ENCODE measurements at regions not wholly inside any gene's neighbourhood (a gene's known extent, or its start where the extent isn't known, plus 50 kb on each side); places are given as distances from the start of the nearest gene placed in this dataset.

DNA sequence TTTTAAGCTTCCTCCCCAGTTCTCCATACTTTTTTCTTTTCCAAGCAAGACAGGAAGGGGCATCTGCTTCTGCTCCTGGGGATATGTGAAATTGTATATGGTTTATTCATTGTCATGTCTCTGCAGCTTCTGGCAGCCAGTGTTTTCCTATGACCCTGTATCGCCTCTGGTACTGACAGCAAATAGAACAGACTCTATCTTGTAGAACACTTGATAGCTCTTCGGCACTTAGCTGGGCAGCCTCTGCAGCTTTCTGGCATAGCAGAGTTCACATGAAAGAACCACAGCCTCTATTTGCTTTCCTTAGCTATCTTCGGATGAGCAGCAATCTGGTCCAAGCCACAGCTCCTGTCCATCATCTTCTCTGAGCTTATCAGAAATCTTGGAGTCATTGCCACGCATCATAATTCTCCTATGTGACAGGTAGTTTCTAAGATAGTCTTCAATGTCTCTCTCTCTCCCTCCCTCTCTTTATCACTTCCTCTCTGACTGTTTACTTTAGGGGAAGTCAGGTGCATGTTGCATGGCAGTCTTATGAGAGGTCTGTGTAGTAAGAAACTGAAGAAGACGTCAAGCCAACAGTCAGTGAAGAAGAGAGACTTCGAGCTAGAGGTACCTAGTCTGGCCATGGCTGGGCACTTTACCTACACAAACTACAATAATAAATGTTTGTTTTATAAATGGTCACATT, 627.7 kb upstream of the CDH2 start:
- no peaks in the 10 kb centered on the region for H3K4me1 ChIP-seq (ENCODE audit: control insufficient read depth in 1 of 2, insufficient read depth in 2 of 2, low read length in 2 of 2)
- H3K9me3 ChIP-seq (ENCODE audit: control insufficient read depth in 1 of 2, low read length in 2 of 2) = no peaks in the 10 kb centered on the region
- no peak overlapping the region for H3K27ac ChIP-seq (ENCODE audit: low read length)
- no peak overlapping the region for H3K4me3 ChIP-seq (ENCODE audit: low read depth in 1 of 2, low read length in 2 of 2)
- H3K36me3 ChIP-seq (ENCODE audit: control insufficient read depth in 1 of 2, insufficient read depth in 2 of 2, low read length in 2 of 2) = no peaks in the 10 kb centered on the region
- H3K27me3 ChIP-seq (ENCODE audit: low read depth, low read length) = no peaks in the 10 kb centered on the region

DNA sequence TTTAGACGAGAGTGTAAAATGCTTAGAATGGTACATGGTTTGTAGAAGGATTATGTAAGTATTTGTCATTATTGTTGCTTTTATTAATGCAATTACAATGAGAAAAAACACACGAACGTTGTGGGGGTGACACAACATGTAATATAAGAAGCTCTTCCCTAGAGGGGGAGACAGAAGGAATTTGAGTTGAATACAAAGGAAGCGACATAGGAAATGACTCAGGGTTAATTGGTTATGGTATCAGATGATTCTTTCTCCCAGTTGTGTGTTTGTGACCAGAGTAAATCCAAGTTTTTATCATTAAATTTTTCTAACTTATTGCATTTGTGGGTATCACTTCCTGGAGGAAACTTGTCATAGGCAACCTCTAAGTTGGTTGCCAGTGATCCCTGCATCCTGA, 625.6 kb upstream of the CDH2 start:
- H3K27ac ChIP-seq (ENCODE audit: low read length) = no peak overlapping the region
- no peaks in the 10 kb centered on the region for H3K27me3 ChIP-seq (ENCODE audit: low read depth, low read length)
- no peaks in the 10 kb centered on the region for H3K36me3 ChIP-seq (ENCODE audit: control insufficient read depth in 1 of 2, insufficient read depth in 2 of 2, low read length in 2 of 2)

DNA sequence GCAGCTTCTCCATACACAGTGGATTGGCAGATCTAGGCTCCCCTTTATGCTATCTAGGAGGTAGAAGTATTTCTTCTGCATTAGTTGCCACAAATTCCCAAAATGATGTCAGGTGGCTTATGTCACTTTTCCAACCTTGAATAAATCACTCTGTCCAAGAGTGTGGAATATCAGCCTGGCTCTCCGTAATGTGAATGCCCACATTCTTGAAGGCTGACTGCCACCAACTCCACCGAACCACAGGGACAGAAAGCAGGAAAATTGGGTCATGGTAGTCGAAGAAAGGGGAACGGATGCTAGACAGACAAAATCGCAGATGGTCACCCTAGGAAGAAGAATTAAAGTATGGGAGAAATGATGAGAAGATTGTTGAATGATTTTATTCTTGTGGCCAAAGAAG, 624.9 kb upstream of the CDH2 start:
- Histone ChIP-seq H3K9me3 (ENCODE audit: control insufficient read depth in 1 of 2, low read length in 2 of 2) (no peaks in the 10 kb centered on the region), H3K36me3 (ENCODE audit: control insufficient read depth in 1 of 2, insufficient read depth in 2 of 2, low read length in 2 of 2) (no peaks in the 10 kb centered on the region), H3K4me1 (ENCODE audit: control insufficient read depth in 1 of 2, insufficient read depth in 2 of 2, low read length in 2 of 2) (no peaks in the 10 kb centered on the region), H3K27ac (ENCODE audit: low read length) (no peak overlapping the region), H3K4me3 (ENCODE audit: low read depth in 1 of 2, low read length in 2 of 2) (no peak overlapping the region), H3K27me3 (ENCODE audit: low read depth, low read length) (no peaks in the 10 kb centered on the region)

More for the DNA sequence above, 625.6 kb upstream of the CDH2 start:
- H3K4me3 ChIP-seq (ENCODE audit: low read depth in 1 of 2, low read length in 2 of 2) = no peak overlapping the region
- no peaks in the 10 kb centered on the region for H3K4me1 ChIP-seq (ENCODE audit: control insufficient read depth in 1 of 2, insufficient read depth in 2 of 2, low read length in 2 of 2)
- no peaks in the 10 kb centered on the region for H3K9me3 ChIP-seq (ENCODE audit: control insufficient read depth in 1 of 2, low read length in 2 of 2)

DNA sequence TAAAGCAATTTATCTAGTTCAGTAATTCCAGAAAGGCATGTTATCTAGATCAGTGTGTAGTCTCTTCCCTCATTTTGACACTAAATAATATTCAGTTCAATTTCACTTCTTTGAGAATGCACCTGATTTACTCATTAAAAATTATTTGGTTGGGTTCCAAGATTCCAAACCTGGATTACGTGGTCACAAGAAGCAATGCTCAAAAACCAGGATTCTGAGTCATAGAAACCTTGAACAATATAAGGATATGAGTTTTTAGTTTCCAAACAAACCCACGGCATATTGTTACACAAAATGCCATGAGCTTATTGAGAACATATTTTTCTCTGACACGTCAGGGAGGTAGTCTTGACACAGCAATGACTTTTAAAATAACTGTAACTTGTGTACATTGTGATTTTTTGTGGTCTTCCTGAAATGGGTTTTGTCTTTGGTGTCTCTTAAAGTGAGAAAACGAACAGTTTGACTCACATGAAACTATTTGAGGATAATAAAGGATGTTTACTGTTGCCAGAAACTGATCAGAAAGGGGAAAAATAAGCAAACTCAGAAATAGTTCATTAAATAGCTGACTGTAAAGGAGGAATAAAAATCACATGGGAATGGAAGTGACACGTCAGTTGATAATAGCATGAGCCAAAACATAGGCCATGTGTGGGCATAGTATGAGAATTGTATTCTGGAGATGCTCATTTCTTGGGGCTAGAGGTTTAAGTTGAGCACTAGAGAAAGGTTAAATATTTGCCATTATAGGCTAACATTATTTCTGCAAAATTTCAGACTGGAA, 617.7 kb upstream of the CDH2 start:
- Histone ChIP-seq H3K9me3 (ENCODE audit: control insufficient read depth in 1 of 2, low read length in 2 of 2) (no peaks in the 10 kb centered on the region), H3K4me3 (ENCODE audit: low read depth in 1 of 2, low read length in 2 of 2) (no peak overlapping the region), H3K27me3 (ENCODE audit: low read depth, low read length) (no peaks in the 10 kb centered on the region), H3K27ac (ENCODE audit: low read length) (no peak overlapping the region), H3K36me3 (ENCODE audit: control insufficient read depth in 1 of 2, insufficient read depth in 2 of 2, low read length in 2 of 2) (no peaks in the 10 kb centered on the region), H3K4me1 (ENCODE audit: control insufficient read depth in 1 of 2, insufficient read depth in 2 of 2, low read length in 2 of 2) (no peaks in the 10 kb centered on the region)

DNA sequence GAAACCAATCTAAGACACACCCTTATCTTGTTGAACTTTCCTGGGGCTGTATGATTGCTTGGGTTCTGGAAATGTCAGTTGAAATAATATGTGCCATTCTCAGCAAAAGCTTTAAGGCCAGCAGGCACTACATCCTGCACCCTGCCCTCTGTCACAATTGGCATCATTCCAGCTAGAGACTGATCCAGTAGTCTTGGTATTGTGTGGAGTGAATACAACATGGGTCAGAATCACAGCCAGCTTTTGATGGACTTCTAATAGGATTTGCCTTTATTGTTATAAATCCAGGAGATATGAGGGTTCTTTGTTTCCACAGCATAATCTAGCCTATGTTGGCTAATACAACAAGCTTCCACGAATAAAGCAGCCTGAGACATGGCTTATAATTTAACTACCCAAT, 617.0 kb upstream of the CDH2 start:
- no peak overlapping the region for H3K4me3 ChIP-seq (ENCODE audit: low read depth in 1 of 2, low read length in 2 of 2)
- no peaks in the 10 kb centered on the region for H3K9me3 ChIP-seq (ENCODE audit: control insufficient read depth in 1 of 2, low read length in 2 of 2)
- H3K27ac ChIP-seq (ENCODE audit: low read length) = no peak overlapping the region
- H3K4me1 ChIP-seq (ENCODE audit: control insufficient read depth in 1 of 2, insufficient read depth in 2 of 2, low read length in 2 of 2) = no peaks in the 10 kb centered on the region
- H3K36me3 ChIP-seq (ENCODE audit: control insufficient read depth in 1 of 2, insufficient read depth in 2 of 2, low read length in 2 of 2) = no peaks in the 10 kb centered on the region
- H3K27me3 ChIP-seq (ENCODE audit: low read depth, low read length) = no peaks in the 10 kb centered on the region

DNA sequence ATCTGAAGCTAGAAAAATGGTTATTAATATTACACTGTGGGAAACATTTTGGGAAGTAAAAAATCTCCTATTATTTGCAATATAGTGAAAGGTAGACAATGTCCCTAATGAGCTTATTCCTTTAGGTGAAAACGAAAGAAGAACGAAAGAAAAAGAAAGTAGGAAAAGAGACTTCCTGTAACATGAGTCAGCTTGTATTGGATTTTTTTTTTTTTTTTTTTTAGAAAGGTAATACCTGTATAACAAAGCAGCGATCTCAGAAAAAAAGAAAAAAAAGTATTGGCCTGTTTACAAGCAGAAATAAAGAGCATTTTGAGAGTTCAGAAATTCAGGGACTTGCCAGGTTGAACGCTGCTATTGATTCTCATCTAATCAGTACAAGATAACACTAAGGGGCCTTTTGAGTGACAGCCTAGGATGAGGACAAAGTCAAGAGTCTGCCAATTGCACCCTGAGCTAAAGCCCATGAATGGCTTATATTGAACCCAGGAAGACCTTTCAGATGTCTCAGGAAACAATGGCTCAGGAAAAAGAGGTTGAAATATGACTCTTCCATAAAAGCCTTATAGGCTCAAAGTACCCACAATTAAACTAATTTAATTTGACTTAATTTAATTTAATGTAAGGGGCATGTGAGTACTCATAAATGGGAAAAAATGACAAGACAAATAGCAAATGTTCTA, 615.6 kb upstream of the CDH2 start:
- no peaks in the 10 kb centered on the region for H3K36me3 ChIP-seq (ENCODE audit: control insufficient read depth in 1 of 2, insufficient read depth in 2 of 2, low read length in 2 of 2)
- H3K27ac ChIP-seq (ENCODE audit: low read length) = no peak overlapping the region
- H3K4me1 ChIP-seq (ENCODE audit: control insufficient read depth in 1 of 2, insufficient read depth in 2 of 2, low read length in 2 of 2) = no peaks in the 10 kb centered on the region
- no peak overlapping the region for H3K4me3 ChIP-seq (ENCODE audit: low read depth in 1 of 2, low read length in 2 of 2)
- H3K27me3 ChIP-seq (ENCODE audit: low read depth, low read length) = no peaks in the 10 kb centered on the region
- H3K9me3 ChIP-seq (ENCODE audit: control insufficient read depth in 1 of 2, low read length in 2 of 2) = no peaks in the 10 kb centered on the region

DNA sequence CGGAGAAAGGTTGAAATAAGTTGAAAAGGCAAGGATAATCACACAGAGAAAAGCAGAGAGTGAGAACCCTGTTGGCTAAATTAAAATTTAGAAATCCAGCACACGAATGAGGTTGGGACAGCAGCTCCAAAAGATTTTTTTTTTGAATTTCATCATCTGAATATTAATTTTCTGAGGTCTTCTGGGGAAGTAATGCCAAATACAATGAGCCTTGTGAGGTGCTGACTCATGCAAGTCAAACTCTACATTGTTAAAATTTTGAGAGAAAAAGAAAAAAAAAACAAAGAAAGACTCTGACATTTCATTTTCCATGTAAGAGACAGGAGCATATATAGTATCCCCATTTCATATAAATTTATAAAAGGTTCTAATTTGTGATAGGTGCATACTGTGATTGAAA, 614.2 kb upstream of the CDH2 start:
- H3K9me3 ChIP-seq (ENCODE audit: control insufficient read depth in 1 of 2, low read length in 2 of 2) = no peaks in the 10 kb centered on the region
- H3K4me1 ChIP-seq (ENCODE audit: control insufficient read depth in 1 of 2, insufficient read depth in 2 of 2, low read length in 2 of 2) = no peaks in the 10 kb centered on the region
- H3K27me3 ChIP-seq (ENCODE audit: low read depth, low read length) = no peaks in the 10 kb centered on the region
- H3K36me3 ChIP-seq (ENCODE audit: control insufficient read depth in 1 of 2, insufficient read depth in 2 of 2, low read length in 2 of 2) = no peaks in the 10 kb centered on the region
- H3K27ac ChIP-seq (ENCODE audit: low read length) = no peak overlapping the region
- no peak overlapping the region for H3K4me3 ChIP-seq (ENCODE audit: low read depth in 1 of 2, low read length in 2 of 2)

DNA sequence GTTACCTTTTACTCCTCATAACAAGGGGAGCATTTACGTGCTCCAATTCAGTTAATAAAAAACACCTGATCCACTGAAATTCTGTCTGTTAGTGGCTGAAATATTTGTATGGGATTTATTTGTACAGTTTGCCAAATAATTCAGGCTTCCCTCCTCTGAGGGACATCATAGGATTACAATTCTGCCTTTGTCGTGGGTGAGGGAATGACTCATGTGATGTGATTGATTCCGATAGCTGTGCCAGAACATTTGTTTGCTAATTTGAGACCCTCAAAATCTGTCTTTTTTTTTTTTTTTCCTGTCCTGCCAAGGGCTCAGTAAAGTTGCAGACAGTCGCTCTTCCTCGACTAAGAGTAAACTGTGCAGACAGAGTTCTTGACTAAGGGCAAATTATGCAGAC, 612.6 kb upstream of the CDH2 start:
- no peaks in the 10 kb centered on the region for H3K9me3 ChIP-seq (ENCODE audit: control insufficient read depth in 1 of 2, low read length in 2 of 2)
- H3K4me3 ChIP-seq (ENCODE audit: low read depth in 1 of 2, low read length in 2 of 2) = no peak overlapping the region
- no peaks in the 10 kb centered on the region for H3K27me3 ChIP-seq (ENCODE audit: low read depth, low read length)

DNA sequence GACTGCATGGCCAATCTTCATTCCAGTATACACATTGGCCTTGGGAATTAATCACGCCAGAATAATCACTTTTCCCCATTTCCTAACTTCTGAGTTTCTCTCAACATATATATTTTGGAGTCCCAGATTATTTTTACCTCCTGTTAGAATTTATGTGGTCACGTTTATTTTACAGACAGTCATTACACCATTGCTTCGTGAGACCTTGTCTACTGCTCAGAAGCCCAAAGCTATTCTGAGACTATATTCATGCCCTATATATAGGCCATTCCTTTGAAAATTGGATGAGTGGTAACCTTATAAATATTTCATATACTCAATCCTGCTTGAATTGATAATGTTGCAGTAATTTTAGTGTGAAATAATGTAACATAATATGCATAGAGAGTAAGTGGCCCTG, 610.0 kb upstream of the CDH2 start:
- Histone ChIP-seq H3K36me3 (ENCODE audit: control insufficient read depth in 1 of 2, insufficient read depth in 2 of 2, low read length in 2 of 2) (no peaks in the 10 kb centered on the region), H3K9me3 (ENCODE audit: control insufficient read depth in 1 of 2, low read length in 2 of 2) (no peaks in the 10 kb centered on the region), H3K4me1 (ENCODE audit: control insufficient read depth in 1 of 2, insufficient read depth in 2 of 2, low read length in 2 of 2) (no peaks in the 10 kb centered on the region), H3K27me3 (ENCODE audit: low read depth, low read length) (no peaks in the 10 kb centered on the region), H3K4me3 (ENCODE audit: low read depth in 1 of 2, low read length in 2 of 2) (no peak overlapping the region), H3K27ac (ENCODE audit: low read length) (no peak overlapping the region)

More for the DNA sequence above, 612.6 kb upstream of the CDH2 start:
- H3K4me1 ChIP-seq (ENCODE audit: control insufficient read depth in 1 of 2, insufficient read depth in 2 of 2, low read length in 2 of 2) = no peaks in the 10 kb centered on the region
- no peak overlapping the region for H3K27ac ChIP-seq (ENCODE audit: low read length)
- no peaks in the 10 kb centered on the region for H3K36me3 ChIP-seq (ENCODE audit: control insufficient read depth in 1 of 2, insufficient read depth in 2 of 2, low read length in 2 of 2)

DNA sequence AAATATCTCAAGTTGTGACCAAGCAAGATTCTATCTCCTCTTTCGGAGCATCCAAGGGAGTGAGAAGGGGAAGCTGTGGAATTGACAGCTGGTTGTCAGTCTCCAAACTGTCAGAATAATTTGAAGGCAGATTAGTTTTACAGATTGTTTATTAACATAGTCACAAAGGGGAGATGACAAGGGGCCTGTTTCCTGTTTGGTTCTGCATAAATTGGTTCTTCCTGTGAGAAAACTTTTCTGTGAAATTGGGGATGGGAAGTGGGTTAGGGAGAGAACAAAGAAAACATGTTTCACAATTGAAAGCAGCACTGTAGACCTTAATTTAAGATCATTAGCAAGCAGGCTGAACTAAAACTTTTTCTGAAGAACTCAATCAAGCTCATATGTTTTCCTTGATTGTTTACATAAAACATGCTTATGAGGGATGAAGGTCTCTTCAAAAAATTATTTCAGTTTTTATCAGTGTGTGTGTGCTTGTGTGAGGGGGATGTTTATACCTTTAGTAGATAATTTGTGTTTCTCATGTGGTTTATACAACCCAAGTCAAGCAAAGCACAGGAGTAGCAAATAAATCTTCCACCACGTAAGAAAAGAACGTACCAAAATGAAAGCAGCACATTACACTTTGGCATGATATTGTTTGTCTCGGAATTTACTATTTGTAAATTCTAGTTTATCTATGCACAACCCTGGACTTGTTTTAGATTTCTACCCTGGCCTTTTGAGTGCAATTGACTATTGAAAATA, 604.9 kb upstream of the CDH2 start:
- Histone ChIP-seq H3K9me3 (ENCODE audit: control insufficient read depth in 1 of 2, low read length in 2 of 2) (no peaks in the 10 kb centered on the region), H3K4me1 (ENCODE audit: control insufficient read depth in 1 of 2, insufficient read depth in 2 of 2, low read length in 2 of 2) (no peaks in the 10 kb centered on the region), H3K27ac (ENCODE audit: low read length) (no peak overlapping the region), H3K27me3 (ENCODE audit: low read depth, low read length) (no peaks in the 10 kb centered on the region), H3K4me3 (ENCODE audit: low read depth in 1 of 2, low read length in 2 of 2) (no peak overlapping the region), H3K36me3 (ENCODE audit: control insufficient read depth in 1 of 2, insufficient read depth in 2 of 2, low read length in 2 of 2) (no peaks in the 10 kb centered on the region)

DNA sequence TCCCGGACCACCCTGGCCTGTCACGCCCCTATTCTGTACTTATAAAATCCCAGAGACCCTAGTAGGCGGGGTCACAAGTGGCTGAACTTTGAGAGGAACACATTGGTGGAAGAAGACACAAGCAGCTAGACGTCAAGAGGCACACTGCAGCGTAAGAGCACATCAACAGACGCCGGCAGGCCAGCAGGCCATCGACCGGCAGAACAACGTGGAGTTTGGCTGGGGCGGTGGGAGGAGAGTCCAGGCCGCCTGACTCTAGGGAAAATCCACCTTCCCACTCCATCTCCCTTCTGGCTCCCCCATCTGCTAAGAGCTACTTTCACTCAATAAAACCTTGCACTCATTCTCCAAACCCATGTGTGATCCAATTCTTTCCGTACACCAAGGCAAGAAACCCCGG, 601.8 kb upstream of the CDH2 start:
- Histone ChIP-seq H3K4me1 (ENCODE audit: control insufficient read depth in 1 of 2, insufficient read depth in 2 of 2, low read length in 2 of 2) (no peaks in the 10 kb centered on the region), H3K27me3 (ENCODE audit: low read depth, low read length) (no peaks in the 10 kb centered on the region), H3K27ac (ENCODE audit: low read length) (no peak overlapping the region), H3K4me3 (ENCODE audit: low read depth in 1 of 2, low read length in 2 of 2) (no peak overlapping the region), H3K9me3 (ENCODE audit: control insufficient read depth in 1 of 2, low read length in 2 of 2) (no peaks in the 10 kb centered on the region), H3K36me3 (ENCODE audit: control insufficient read depth in 1 of 2, insufficient read depth in 2 of 2, low read length in 2 of 2) (no peaks in the 10 kb centered on the region)

Measured in muscle layer of duodenum (tissue), 2 donors.